Embryonic facial prominence (tissue), 1 donor: ENCODE measurements at regions not wholly inside any gene's neighbourhood (a gene's known extent, or its start where the extent isn't known, plus 50 kb on each side); places are given as distances from the start of the nearest gene placed in this dataset.
"Not testable (repeated sequence)": the region's sequence is repeated elsewhere in the genome, so short reads cannot be mapped to it uniquely, and the experiment has no call there.

ENCODE experiments used
- DNase-seq: peaks from one replicate; pipeline ENCODE4 v3.0.0-alpha.2; 2016; ENCODE audit errors: extremely low spot score

DNA sequence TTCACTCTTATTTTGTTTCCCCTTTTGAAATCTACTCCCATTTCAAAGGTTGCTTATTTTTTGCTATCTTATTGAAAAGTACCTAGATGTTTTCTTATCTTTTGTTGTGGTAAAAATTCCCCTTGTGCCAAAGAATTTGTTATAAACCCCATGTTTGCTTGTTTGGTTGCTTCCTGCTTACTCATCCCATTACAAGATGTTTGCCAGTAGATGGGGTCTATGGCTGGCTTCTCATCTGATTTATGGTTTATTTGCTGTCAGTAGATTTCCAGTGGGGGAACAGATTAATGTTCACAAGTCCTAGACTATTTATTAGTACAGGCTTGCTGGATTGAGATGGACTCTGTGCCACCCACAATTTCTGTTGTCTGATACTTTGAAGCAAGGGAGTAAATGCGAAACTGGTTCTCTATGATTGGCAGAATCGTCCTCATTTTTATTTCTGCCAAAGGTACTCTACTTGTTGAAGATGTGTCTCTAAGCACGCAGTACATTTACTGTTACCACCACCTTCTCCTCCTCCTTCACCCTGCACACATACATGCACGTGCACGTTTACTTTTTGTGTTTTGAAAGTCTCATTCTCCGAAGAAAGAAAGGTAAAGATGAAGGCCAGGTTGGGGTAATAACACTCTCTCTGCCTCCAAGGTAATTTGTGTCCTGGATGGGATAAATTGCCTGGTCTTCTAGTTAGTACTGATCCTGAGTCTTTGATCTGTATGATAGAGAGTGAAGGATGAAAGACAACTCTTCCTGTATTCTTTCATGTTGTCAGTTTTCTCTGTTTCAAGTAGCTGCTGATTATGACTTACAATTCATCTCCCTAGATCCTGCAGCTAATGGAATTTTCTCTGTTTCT lies 117.2 kb upstream of the ATP2B1 start:
- DNase-seq, result no peak

GRCh38 chr12:89824822-89825221 lies 116.2 kb upstream of the ATP2B1 start:
- DNase-seq, result no peak

DNA sequence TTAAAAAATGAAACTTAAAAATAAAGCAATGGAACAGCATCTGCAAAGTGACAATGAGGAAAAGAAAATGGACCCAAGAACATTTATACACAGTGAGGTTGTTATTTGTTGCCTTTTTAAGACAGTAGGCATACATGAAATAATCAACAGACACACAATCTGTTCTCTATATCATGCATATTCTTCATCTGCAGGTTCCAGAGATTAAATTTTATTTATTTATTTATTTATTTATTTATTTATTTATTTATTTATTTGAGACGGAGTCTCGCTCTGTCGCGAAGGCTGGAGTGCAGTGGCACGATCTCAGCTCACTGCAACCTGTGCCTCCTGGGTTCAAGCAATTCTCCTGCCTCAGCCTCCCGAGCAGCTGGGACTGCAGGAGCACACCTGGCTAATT lies 114.4 kb upstream of the ATP2B1 start:
- not testable (repeated sequence) for DNase-seq

- DNase-seq, result no peak
Measured at GRCh38 chr12:89821896-89822295, 113.3 kb upstream of the ATP2B1 start.

GRCh38 chr12:89817501-89818226 lies 109.0 kb upstream of the ATP2B1 start:
- DNase-seq, result no peak

- no peak for DNase-seq
Measured at GRCh38 chr12:89815225-89815624, 106.6 kb upstream of the ATP2B1 start.

DNA sequence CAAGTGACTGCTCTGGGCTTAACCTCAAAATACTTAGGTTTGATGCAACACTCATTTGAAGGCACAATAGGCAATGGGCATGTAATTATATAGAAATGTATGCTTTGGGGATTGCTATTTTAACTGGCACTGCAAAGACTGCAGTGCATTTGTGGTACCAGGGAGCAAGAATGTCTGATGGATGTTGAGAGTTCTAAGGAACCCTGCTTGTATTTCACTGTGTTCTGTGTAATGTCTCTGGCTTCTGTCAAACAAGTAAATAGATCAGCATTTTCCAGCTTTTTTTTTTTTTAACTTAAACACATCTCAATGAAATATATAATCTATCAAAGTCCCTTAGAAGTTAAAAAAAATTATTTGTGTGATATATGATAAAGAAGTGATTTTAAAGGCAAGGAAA lies 94.8 kb upstream of the ATP2B1 start:
- no peak for DNase-seq

- no peak for DNase-seq
Measured at GRCh38 chr12:89801284-89801683, 92.6 kb upstream of the ATP2B1 start.

GRCh38 chr12:89800435-89800834 lies 91.8 kb upstream of the ATP2B1 start:
- no peak for DNase-seq

DNA sequence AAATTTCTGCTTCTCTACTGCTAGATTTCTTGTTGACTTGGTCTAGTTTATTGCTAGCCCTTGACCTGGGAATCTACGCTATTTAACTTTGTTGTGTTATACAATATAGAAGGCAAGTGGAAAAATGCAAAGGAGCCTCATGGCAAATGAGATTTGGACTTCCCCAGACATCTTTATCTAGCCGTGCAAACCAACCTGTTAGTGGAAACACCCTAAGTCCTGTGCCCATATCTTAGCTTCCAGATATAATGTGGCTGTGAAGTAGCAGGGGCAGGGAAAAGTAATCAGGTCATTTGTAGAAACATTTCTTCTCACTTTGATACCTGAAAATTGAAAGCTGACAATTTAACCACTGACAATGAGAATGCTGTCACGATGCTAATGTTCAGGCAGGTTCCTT lies 90.7 kb upstream of the ATP2B1 start:
- DNase-seq, result no peak

- no peak for DNase-seq
Measured at GRCh38 chr12:89797436-89797835, 88.8 kb upstream of the ATP2B1 start.

GRCh38 chr12:89796798-89797382 lies 88.3 kb upstream of the ATP2B1 start:
- DNase-seq, result no peak

- DNase-seq, result no peak
Measured at GRCh38 chr12:89793946-89794345, 85.3 kb upstream of the ATP2B1 start.

DNA sequence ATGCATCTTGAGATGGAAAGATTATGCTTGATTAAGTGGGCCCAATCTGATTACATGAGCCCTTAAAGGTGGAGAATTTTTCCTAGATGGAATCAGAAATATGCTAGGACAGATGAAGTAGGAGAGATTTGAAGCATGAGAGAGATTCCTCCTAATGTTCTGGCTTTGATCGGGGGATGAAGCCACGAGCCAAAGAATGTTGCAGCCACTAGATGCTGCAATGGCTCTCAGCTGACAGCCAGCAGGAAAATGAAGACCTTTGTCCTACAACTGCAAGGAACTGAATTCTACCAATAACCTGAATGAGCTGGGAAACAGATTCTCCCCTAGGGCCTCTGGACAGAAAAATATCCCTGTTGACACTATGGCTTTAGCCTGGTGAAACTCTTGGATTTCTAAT lies 82.6 kb upstream of the ATP2B1 start:
- DNase-seq, result no peak

- DNase-seq, result no peak
Measured at GRCh38 chr12:89789862-89790261, 81.2 kb upstream of the ATP2B1 start.

- DNase-seq, result no peak
Measured at GRCh38 chr12:89787763-89788162, 79.1 kb upstream of the ATP2B1 start.

DNA sequence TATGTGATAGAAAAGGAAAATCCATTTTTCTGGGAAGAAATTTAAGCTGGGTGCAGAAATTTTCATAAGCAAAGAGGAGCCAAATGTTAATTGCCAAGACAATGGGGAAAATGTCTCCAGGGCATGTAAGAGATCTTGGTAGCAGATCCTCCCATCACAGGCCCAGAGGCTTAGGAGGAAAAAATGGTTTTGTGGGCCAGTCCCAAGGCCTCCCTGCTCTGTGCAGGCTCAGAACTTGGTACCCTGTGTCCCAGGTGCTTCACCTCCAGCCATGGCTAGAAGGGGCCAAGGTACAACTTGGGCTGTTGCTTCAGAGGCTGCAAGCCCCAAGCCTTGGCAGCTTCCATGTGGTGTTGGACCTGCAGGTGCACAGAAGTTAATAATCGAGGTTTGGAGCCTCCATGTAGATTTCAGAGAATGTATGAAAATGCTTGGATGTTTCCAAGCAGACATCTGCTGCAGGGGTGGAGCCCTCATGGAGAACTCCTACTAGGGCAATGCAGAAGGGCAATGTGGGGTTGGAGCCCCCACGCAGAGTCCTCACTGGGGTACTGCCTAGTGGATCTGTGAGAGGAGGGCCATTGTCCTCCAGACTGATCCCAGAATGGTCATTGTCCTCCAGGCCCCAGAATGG lies 77.7 kb upstream of the ATP2B1 start:
- DNase-seq, result no peak

DNA sequence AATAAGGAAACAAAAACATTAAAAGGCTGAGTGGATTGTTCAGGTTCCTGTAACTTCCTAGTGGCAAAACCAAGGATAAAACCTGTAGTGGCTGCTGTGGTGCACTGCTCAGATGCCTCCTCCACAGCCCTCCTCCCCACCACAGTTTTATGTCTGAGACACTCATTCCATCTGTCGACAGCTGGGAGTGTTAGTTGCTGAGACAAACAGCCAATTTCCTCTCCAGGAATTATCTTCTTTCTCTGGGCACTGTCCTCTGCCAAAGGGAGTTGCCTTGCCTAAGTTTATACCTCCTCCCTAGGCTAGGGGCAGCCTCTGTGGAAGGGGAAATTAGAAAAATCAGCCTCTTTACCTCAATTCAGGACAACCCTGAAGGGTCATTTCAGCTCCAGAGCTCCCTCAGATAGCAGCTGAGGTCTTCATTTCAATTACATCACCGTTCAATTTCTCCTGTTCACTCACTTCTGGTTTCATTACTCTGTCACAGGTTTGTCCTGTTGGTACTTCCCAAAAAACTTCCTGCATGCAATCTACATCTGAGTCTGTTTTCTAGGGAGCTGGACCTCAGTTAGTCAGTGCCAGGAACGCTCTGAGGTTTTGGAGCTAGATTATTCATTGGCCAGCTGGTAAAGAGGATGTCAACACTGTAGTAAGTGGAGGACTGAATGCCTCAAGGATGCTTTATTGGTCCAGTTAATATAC lies 74.9 kb upstream of the ATP2B1 start:
- no peak for DNase-seq

DNA sequence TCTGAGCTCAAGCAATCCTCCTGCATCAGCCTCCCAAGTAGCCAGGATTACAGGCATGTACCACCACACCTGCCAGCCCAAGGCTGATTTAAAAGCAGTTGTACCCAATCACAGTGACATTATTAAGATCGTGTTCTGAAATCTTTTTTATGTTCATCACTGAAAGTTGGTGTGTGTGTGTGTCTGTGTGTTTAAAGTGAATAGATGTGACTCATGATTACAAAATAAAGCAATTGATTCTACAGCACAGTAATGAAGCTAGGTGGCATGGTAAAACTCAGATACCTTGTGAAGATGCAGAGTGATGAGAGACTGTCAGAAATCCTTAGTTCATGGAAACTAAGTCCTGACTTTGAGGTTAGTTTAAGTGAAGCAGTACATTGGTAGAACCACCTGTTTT lies 74.2 kb upstream of the ATP2B1 start:
- DNase-seq, result no peak

DNA sequence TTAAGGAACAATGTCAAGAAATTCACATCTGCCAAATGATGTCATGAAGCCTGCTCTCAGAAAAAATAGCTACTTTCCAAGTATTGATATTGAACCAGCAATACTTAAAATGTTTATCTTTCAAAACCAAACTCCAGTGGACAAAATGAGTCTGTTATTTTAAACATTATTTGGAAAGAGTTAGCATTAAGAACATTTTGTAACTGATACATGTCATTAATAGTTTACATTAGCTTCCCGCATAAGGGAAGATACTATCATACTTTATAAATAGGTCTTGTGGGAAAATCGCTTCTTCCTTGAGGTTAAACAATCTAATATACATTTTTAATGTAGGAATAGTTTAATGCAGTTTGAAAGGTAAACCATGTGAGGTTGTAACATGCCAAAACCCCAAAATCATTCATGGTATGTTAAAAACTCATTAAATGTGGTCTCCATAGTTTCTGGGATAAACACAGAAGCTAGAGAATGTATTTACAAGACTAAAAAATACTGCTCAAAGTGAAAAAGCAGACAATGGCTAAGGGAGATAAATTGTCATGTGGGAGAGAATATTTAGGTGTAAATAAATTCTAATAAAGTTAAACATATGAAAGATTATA lies 73.4 kb upstream of the ATP2B1 start:
- DNase-seq, result peak; percentile 12

GRCh38 chr12:89781156-89781555 lies 72.5 kb upstream of the ATP2B1 start:
- no peak for DNase-seq
